ENCODE measurements at regions not wholly inside any gene's neighbourhood (a gene's known extent, or its start where the extent isn't known, plus 50 kb on each side); places are given as distances from the start of the nearest gene placed in this dataset.

DNA sequence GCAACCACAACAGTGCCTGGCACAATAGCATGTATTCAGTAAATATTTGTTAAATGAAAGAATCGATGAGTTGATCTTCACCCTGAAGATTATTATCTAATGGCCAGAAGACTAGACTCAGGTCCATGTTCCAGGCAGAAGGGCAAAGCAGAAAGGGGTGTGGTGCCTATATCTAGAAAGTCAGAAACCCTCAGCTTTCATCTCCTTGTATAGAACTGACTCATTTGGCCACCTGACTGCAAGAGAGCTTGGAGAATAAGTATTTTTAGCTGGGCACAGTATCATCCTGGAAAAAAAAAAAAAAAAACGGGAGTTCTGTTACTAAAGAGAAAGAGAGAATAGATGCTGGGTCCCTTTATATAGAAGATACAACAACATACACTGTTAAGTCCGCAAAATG, 69.7 kb upstream of the SPRED1 start:
- Histone ChIP-seq H3K36me3 (ENCODE audit: low read depth, low read length) (no peaks in the 10 kb centered on the region), H3K4me1 (ENCODE audit: insufficient read depth, low read length) (peaks cover 2% of the 10 kb centered on the region; the same call in 1 of the 2 replicates), H3K27me3 (ENCODE audit: low read length) (no peaks in the 10 kb centered on the region), H3K79me2 (ENCODE audit: low read length) (no peaks in the 10 kb centered on the region), H3K4me3 (ENCODE audit: low read length) (no peak overlapping the region), H3K9ac (ENCODE audit: low read length) (no peak overlapping the region), H3K9me3 (ENCODE audit: low read length) (no peaks in the 10 kb centered on the region), H3F3A (ENCODE audit: low read length, unreplicated experiment) (no peaks in the 10 kb centered on the region), H4K20me1 (ENCODE audit: low read length) (no peaks in the 10 kb centered on the region), H3K27ac (ENCODE audit: low read length) (no peak overlapping the region), H3K4me2 (ENCODE audit: low read length) (no peak overlapping the region), H2AFZ (ENCODE audit: low read length) (no peak overlapping the region), H3K9me2 (replicated peaks; ENCODE audit: low read length) (no peaks in the 10 kb centered on the region)
- POLR2A ChIA-PET (ENCODE audit: unreplicated experiment) = no interaction called here
- ATAC-seq = no peak
- intact Hi-C loops (cut with micrococcal nuclease) = no loop called here
- DNase-seq = no peak
- CTCF ChIA-PET = no interaction called here
- TF ChIP-seq, protein P1, sequence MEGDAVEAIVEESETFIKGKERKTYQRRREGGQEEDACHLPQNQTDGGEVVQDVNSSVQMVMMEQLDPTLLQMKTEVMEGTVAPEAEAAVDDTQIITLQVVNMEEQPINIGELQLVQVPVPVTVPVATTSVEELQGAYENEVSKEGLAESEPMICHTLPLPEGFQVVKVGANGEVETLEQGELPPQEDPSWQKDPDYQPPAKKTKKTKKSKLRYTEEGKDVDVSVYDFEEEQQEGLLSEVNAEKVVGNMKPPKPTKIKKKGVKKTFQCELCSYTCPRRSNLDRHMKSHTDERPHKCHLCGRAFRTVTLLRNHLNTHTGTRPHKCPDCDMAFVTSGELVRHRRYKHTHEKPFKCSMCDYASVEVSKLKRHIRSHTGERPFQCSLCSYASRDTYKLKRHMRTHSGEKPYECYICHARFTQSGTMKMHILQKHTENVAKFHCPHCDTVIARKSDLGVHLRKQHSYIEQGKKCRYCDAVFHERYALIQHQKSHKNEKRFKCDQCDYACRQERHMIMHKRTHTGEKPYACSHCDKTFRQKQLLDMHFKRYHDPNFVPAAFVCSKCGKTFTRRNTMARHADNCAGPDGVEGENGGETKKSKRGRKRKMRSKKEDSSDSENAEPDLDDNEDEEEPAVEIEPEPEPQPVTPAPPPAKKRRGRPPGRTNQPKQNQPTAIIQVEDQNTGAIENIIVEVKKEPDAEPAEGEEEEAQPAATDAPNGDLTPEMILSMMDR (conservative IDR thresholded peaks at IDR 0.05; ENCODE audit: low read depth, low read length) = no peak
- no TSS peak for BruUV-seq (replicated peaks)

DNA sequence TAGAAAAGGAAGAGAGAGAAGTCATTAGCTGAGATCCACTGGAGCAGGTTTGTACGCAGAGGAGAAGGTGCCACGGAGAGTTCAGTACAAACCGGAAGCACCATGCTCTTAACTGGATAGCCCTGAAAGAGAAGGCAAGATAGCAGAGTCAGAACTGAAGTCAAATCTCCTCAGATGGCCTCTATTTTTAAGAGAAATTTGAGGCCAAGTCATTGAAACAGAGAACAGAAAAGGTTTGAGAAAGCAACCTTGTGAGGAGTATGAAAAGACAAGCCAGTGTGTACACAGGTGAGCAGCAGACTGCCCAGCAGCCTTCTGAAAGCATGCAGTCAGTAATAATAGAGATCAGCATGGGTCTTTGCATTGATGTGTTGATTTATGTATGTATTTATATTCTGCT, 66.1 kb upstream of the SPRED1 start:
- H3K27ac ChIP-seq (ENCODE audit: low read length) = no peak overlapping the region
- no peaks in the 10 kb centered on the region for H3F3A ChIP-seq (ENCODE audit: low read length, unreplicated experiment)
- H3K36me3 ChIP-seq (ENCODE audit: low read depth, low read length) = no peaks in the 10 kb centered on the region
- no peak overlapping the region for H2AFZ ChIP-seq (ENCODE audit: low read length)
- ChIA-PET POLR2A (ENCODE audit: unreplicated experiment) (no interaction called here), CTCF (no interaction called here)
- no TSS peak for BruUV-seq (replicated peaks)
- TF ChIP-seq EZH2 (IDR thresholded peaks at IDR 0.05; ENCODE audit: low read length, unreplicated experiment) (no peak), EZH2phosphoT487 (IDR thresholded peaks at IDR 0.05; ENCODE audit: borderline replicate concordance, low read length) (no peak)
- TF ChIP-seq, protein P1 (conservative IDR thresholded peaks at IDR 0.05; ENCODE audit: low read depth, low read length) = no peak
- intact Hi-C loops (cut with micrococcal nuclease) = no loop called here
- no peaks in the 10 kb centered on the region for H3K9me3 ChIP-seq (ENCODE audit: low read length)
- no peak overlapping the region for H3K4me2 ChIP-seq (ENCODE audit: low read length)
- no peak for ATAC-seq
- no peak overlapping the region for H3K9ac ChIP-seq (ENCODE audit: low read length)
- no peaks in the 10 kb centered on the region for H3K79me2 ChIP-seq (ENCODE audit: low read length)
- DNase-seq = no peak
- no peaks in the 10 kb centered on the region for H3K9me2 ChIP-seq (replicated peaks; ENCODE audit: low read length)
- peaks cover 9% of the 10 kb centered on the region for H3K4me1 ChIP-seq (ENCODE audit: insufficient read depth, low read length)
- no peaks in the 10 kb centered on the region for H4K20me1 ChIP-seq (ENCODE audit: low read length)
- H3K27me3 ChIP-seq (ENCODE audit: low read length) = no peaks in the 10 kb centered on the region
- no peak overlapping the region for H3K4me3 ChIP-seq (ENCODE audit: low read length)

DNA sequence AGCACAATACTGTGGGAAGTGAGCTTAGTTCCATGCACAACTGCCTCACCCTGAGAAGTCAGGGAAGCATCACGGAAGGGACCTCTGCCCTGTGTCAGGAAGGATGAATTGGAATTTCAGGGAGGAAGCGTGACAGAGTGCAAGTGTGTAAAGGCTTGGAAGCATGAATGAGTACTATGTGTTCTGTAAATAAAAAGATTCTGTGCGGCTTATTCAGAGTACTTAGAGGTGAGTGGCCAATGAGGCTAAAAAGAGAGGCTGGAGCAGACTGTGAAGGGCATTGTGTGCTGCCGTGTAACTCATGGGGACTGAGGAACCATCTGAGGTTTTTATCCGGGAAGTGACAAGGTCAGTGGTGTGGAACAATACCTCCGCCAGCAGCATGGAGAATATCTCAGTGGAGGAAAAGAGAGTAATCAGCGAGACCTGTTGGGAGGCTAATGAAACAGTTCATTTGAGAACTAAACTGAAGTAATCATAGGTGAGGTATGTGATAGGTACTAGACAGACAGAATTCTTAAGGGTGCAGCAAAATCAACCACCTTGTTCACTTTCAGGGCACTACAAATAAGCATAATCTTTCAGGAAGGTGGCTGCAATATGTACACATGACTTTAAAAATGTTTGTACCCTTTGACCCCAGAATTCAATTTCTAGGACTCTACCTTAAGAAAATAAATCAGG, 64.9 kb upstream of the SPRED1 start:
- intact Hi-C loops (cut with micrococcal nuclease) = no loop called here
- H3K79me2 ChIP-seq (ENCODE audit: low read length) = no peaks in the 10 kb centered on the region
- CTCF ChIA-PET = interaction anchor here (0.5 kb wide), 1 partner anchor 24 kb away, joined by 3 read pairs; no protein-coding TSS in a partner anchor
- DNase-seq (no peak), ATAC-seq (peak; percentile 56)
- BruUV-seq (replicated peaks) = no TSS peak
- POLR2A ChIA-PET (ENCODE audit: unreplicated experiment) = no interaction called here
- H3K4me1 ChIP-seq (ENCODE audit: insufficient read depth, low read length) = peaks cover 9% of the 10 kb centered on the region
- no peaks in the 10 kb centered on the region for H3K9me2 ChIP-seq (replicated peaks; ENCODE audit: low read length)
- H3K27me3 ChIP-seq (ENCODE audit: low read length) = no peaks in the 10 kb centered on the region
- no peak overlapping the region for H3K4me2 ChIP-seq (ENCODE audit: low read length)
- no peak overlapping the region for H3K4me3 ChIP-seq (ENCODE audit: low read length)
- no peak overlapping the region for H2AFZ ChIP-seq (ENCODE audit: low read length)
- H3F3A ChIP-seq (ENCODE audit: low read length, unreplicated experiment) = no peaks in the 10 kb centered on the region
- no peaks in the 10 kb centered on the region for H3K9me3 ChIP-seq (ENCODE audit: low read length)
- H4K20me1 ChIP-seq (ENCODE audit: low read length) = no peaks in the 10 kb centered on the region
- TF ChIP-seq EZH2phosphoT487 (IDR thresholded peaks at IDR 0.05; ENCODE audit: borderline replicate concordance, low read length) (no peak), EZH2 (IDR thresholded peaks at IDR 0.05; ENCODE audit: low read length, unreplicated experiment) (no peak)
- TF ChIP-seq, protein P1 (conservative IDR thresholded peaks at IDR 0.05; ENCODE audit: low read depth, low read length) = no peak
- no peak overlapping the region for H3K9ac ChIP-seq (ENCODE audit: low read length)
- no peak overlapping the region for H3K27ac ChIP-seq (ENCODE audit: low read length)
- H3K36me3 ChIP-seq (ENCODE audit: low read depth, low read length) = no peaks in the 10 kb centered on the region
